H1 (cell line): ENCODE measurements at regions not wholly inside any gene's neighbourhood (a gene's known extent, or its start where the extent isn't known, plus 50 kb on each side); places are given as distances from the start of the nearest gene placed in this dataset.

Source experiments
- CTCF ChIA-PET: fragments of 300-600 bp; sonication (Branson Sonifier 250); formaldehyde crosslinking; loops from one replicate; lab custom pipeline; 2021; ENCODE audit not compliant: partially characterized antibody; lab: Charles Lee
- POLR2A ChIA-PET: fragments of 300-600 bp; sonication (Branson Sonifier 250); formaldehyde crosslinking; loops from one replicate; lab custom pipeline; 2021; ENCODE audit warnings: inconsistent platforms; ENCODE audit not compliant: partially characterized antibody; lab: Charles Lee
- DNase-seq, 2 experiments: peaks; one replicate each; pipeline versions ENCODE4 v3.0.0 to v3.0.0-alpha.2; 2010 to 2022; ENCODE audit warnings: low spot score in 2 of 2, low read depth in 1 of 2, mixed read lengths in 1 of 2
- FAIRE-seq: peaks from 2 replicates; lab custom pipeline; 2011; peaks lifted over from hg19 to GRCh38; lab: Jason Lieb, UNC
- H2AFZ ChIP-seq: 2 replicates; pipeline ENCODE4 v1.8.1; 2012; ENCODE audit warnings: low read length, inconsistent platforms
- H2AK5ac ChIP-seq: 2 replicates; pipeline ENCODE4 v1.6.1; 2013; ENCODE audit warnings: low read depth, low read length
- H2BK120ac ChIP-seq: replicated peaks from 2 replicates; pipeline ENCODE3; 2013; ENCODE audit warnings: low read depth, low read length, inconsistent platforms
- H2BK12ac ChIP-seq: 2 replicates; pipeline ENCODE4 v1.6.1; 2013; ENCODE audit warnings: low read depth, low read length
- H2BK15ac ChIP-seq: 2 replicates; pipeline ENCODE4 v1.6.1; 2013; ENCODE audit warnings: low read length
- H2BK20ac ChIP-seq: 2 replicates; pipeline ENCODE4 v1.6.1; 2013; ENCODE audit warnings: low read length
- H2BK5ac ChIP-seq: 2 replicates; pipeline ENCODE4 v1.6.1; 2013; ENCODE audit warnings: low read depth, low read length
- H3K14ac ChIP-seq: 2 replicates; pipeline ENCODE4 v1.6.1; 2013; ENCODE audit warnings: inconsistent platforms; ENCODE audit not compliant: insufficient read length
- H3K18ac ChIP-seq: 2 replicates; pipeline ENCODE4 v1.6.1; 2013; ENCODE audit warnings: low read length; ENCODE audit errors: extremely low read depth
- H3K23ac ChIP-seq: 2 replicates; pipeline ENCODE4 v1.6.1; 2013; ENCODE audit warnings: inconsistent platforms; ENCODE audit not compliant: insufficient read length
- H3K23me2 ChIP-seq: 2 replicates; pipeline ENCODE4 v1.6.1; 2013; ENCODE audit warnings: low read depth, low read length
- H3K27ac ChIP-seq: 2 replicates; pipeline ENCODE4 v1.6.1; 2011; ENCODE audit warnings: low read depth, low read length, inconsistent platforms
- H3K27me3 ChIP-seq, 4 experiments: replicated peaks in 1 of 4; 1 replicate in 1 of 4; 2 replicates in 3 of 4; pipeline versions ENCODE4 v1.6.1 to v1.8.1; 2011 to 2013; ENCODE audit warnings: low read length in 3 of 4, mild to moderate bottlenecking in 3 of 4, inconsistent platforms in 2 of 4, mixed read lengths in 2 of 4, moderate library complexity in 1 of 4; ENCODE audit not compliant: control insufficient read depth in 3 of 4, insufficient read depth in 3 of 4; ENCODE audit errors: extremely low read depth in 1 of 4
- H3K36me3 ChIP-seq, 4 experiments: 2 replicates each; pipeline versions ENCODE4 v1.6.1 to v1.8.1; 2011 to 2013; ENCODE audit warnings: mild to moderate bottlenecking in 4 of 4, low read length in 3 of 4, moderate library complexity in 2 of 4, control low read depth in 1 of 4, inconsistent platforms in 1 of 4; ENCODE audit not compliant: insufficient read depth in 4 of 4, control insufficient read depth in 2 of 4
- H3K4ac ChIP-seq: replicated peaks from 2 replicates; pipeline ENCODE3; 2013; ENCODE audit warnings: low read length, low read depth, mixed read lengths, inconsistent platforms; ENCODE audit not compliant: insufficient read length
- H3K4me1 ChIP-seq, 4 experiments: replicated peaks in 1 of 4; 1 replicate in 1 of 4; 2 replicates in 3 of 4; pipeline versions ENCODE4 v1.6.1 to v1.8.1; 2011 to 2013; ENCODE audit warnings: low read length in 3 of 4, inconsistent platforms in 2 of 4, mixed read lengths in 1 of 4; ENCODE audit not compliant: insufficient read depth in 4 of 4, control insufficient read depth in 3 of 4
- H3K4me2 ChIP-seq, 2 experiments: 2 replicates each; pipeline versions ENCODE4 v1.6.1 to v1.8.1; 2011 to 2013; ENCODE audit warnings: low read depth in 2 of 2, low read length in 2 of 2, control low read depth in 1 of 2, inconsistent platforms in 1 of 2, mild to moderate bottlenecking in 1 of 2; ENCODE audit not compliant: insufficient read depth in 1 of 2
- H3K4me3 ChIP-seq, 4 experiments: fragments of 200-600, 300-600 bp in 1 of 4; sonication (generic), shearing (Covaris generic), sonication (Bioruptor Twin) in 1 of 4; 2 replicates each; pipeline versions ENCODE4 v1.5.1 to v1.8.1; 2011 to 2016; ENCODE audit warnings: low read length in 4 of 4, low read depth in 3 of 4, control low read depth in 2 of 4, inconsistent platforms in 2 of 4, mild to moderate bottlenecking in 2 of 4, mixed read lengths in 1 of 4, moderate library complexity in 1 of 4; ENCODE audit not compliant: insufficient read depth in 2 of 4; ENCODE audit errors: extremely low read depth in 1 of 4
- H3K56ac ChIP-seq: replicated peaks from 2 replicates; pipeline ENCODE3; 2013; ENCODE audit warnings: low read depth, mild to moderate bottlenecking, mixed read lengths, low read length, inconsistent platforms; ENCODE audit not compliant: insufficient read length
- H3K79me1 ChIP-seq: 2 replicates; pipeline ENCODE4 v1.6.1; 2013; ENCODE audit warnings: low read depth, low read length, control low read depth
- H3K79me2 ChIP-seq, 2 experiments: 2 replicates each; pipeline versions ENCODE4 v1.6.1 to v1.8.1; 2012 to 2013; ENCODE audit warnings: low read length in 2 of 2, mild to moderate bottlenecking in 2 of 2, inconsistent platforms in 1 of 2; ENCODE audit not compliant: insufficient read depth in 2 of 2, control insufficient read depth in 1 of 2
- H3K9ac ChIP-seq, 4 experiments: replicated peaks in 1 of 4; 1 replicate in 1 of 4; 2 replicates in 3 of 4; pipeline versions ENCODE4 v1.6.1 to v1.8.1; 2011 to 2013; ENCODE audit warnings: low read depth in 3 of 4, low read length in 3 of 4, control low read depth in 2 of 4, mild to moderate bottlenecking in 2 of 4, moderate library complexity in 2 of 4, inconsistent platforms in 1 of 4; ENCODE audit errors: extremely low read depth in 1 of 4
- H3K9me3 ChIP-seq, 2 experiments: 2 replicates each; pipeline versions ENCODE4 v1.6.1 to v1.8.1; 2012 to 2013; ENCODE audit warnings: mild to moderate bottlenecking in 2 of 2, moderate library complexity in 2 of 2, control low read depth in 1 of 2, inconsistent platforms in 1 of 2, low read depth in 1 of 2, low read length in 1 of 2, mixed read lengths in 1 of 2; ENCODE audit not compliant: insufficient read depth in 2 of 2
- H4K20me1 ChIP-seq, 2 experiments: replicated peaks in 1 of 2; 2 replicates each; pipeline versions ENCODE3 to v1.8.1; 2011 to 2013; ENCODE audit warnings: inconsistent platforms in 2 of 2, low read length in 2 of 2, mild to moderate bottlenecking in 1 of 2; ENCODE audit not compliant: insufficient read depth in 2 of 2, control insufficient read depth in 1 of 2
- H4K5ac ChIP-seq: 2 replicates; pipeline ENCODE4 v1.6.1; 2013; ENCODE audit warnings: low read length, low read depth, mixed read lengths, inconsistent platforms; ENCODE audit not compliant: insufficient read length
- H4K8ac ChIP-seq: 2 replicates; pipeline ENCODE4 v1.8.0; 2013; ENCODE audit warnings: mild to moderate bottlenecking, moderate library complexity, low read length, inconsistent platforms; ENCODE audit not compliant: insufficient read depth; ENCODE audit errors: extremely low read depth
- H4K91ac ChIP-seq: replicated peaks from 2 replicates; pipeline ENCODE3; 2013; ENCODE audit warnings: low read length, mixed read lengths, inconsistent platforms; ENCODE audit not compliant: insufficient read length
- FOSL1 ChIP-seq: IDR thresholded peaks from 2 replicates; pipeline ENCODE4 v1.6.1; 2011; ENCODE audit warnings: mild to moderate bottlenecking, low read depth, low read length, moderate library complexity; ENCODE audit not compliant: insufficient read depth
- MAFK ChIP-seq: IDR thresholded peaks from 2 replicates; pipeline ENCODE4 v1.6.1; 2012; ENCODE audit warnings: low read depth, mild to moderate bottlenecking, improper control_type of control experiment, low read length
- NRF1 ChIP-seq: IDR thresholded peaks from 2 replicates; pipeline ENCODE4 v1.6.1; 2011; ENCODE audit warnings: mild to moderate bottlenecking, low read depth, low read length, improper control_type of control experiment
- RFX5 ChIP-seq: IDR thresholded peaks from 2 replicates; pipeline ENCODE4 v1.6.1; 2011; ENCODE audit warnings: low read depth, low read length, improper control_type of control experiment, borderline replicate concordance
- RNF2 ChIP-seq: fragments of 200-900, 300-1000 bp; sonication (generic); IDR thresholded peaks from 2 replicates; pipeline ENCODE4 v1.7.1; 2016; ENCODE audit warnings: borderline replicate concordance, low read depth, mild to moderate bottlenecking, antibody characterized with exemption, low read length; ENCODE audit not compliant: poor library complexity, severe bottlenecking; ENCODE audit errors: missing control alignments
- SRF ChIP-seq: IDR thresholded peaks from 2 replicates; pipeline ENCODE4 v1.6.1; 2011; ENCODE audit warnings: mild to moderate bottlenecking, low read depth, low read length, moderate library complexity
- TAF1 ChIP-seq: IDR thresholded peaks from 2 replicates; pipeline ENCODE4 v1.6.1; 2011; ENCODE audit warnings: mild to moderate bottlenecking, low read depth, low read length
- TAF7 ChIP-seq: optimal IDR thresholded peaks from 2 replicates; pipeline ENCODE3; 2011; ENCODE audit warnings: low read depth, mild to moderate bottlenecking, inconsistent platforms, low read length, moderate library complexity, borderline replicate concordance
- WGBS, 2 experiments: shearing (Covaris generic) in 1 of 2; methylation state at CpG; one replicate each; pipeline versions ENCODE4 v1.1.6 to v1.1.7; 2013 to 2015; ENCODE audit warnings: low lambda C conversion rate in 2 of 2, mixed read lengths in 2 of 2, inconsistent platforms in 1 of 2, low coverage in 1 of 2, missing lambda C conversion rate in 1 of 2; ENCODE audit not compliant: insufficient replicate concordance in 2 of 2, insufficient coverage in 1 of 2, insufficient read length in 1 of 2; ENCODE audit errors: extremely low coverage in 1 of 2, missing lambda C conversion rate in 1 of 2; 5-methylcytosine and 5-hydroxymethylcytosine counted together
- TF ChIP-seq, protein P1 (sequence below): IDR thresholded peaks from 2 replicates; pipeline ENCODE4 v1.6.1; 2011; ENCODE audit warnings: low read depth, mild to moderate bottlenecking, low read length; ENCODE audit not compliant: insufficient read depth

GRCh38 chr3:107268469-107268868 lies 108.8 kb upstream of the CCDC54 start:
- Histone ChIP-seq H3K27ac (no peak overlapping the region), H3K56ac (no peak overlapping the region), H3K4me1 (peaks cover 0 to 3% (median 0%) of the 10 kb centered on the region in 4 experiments; a peak in 1 of 7 replicates), H3K9ac (no peak overlapping the region), H2BK12ac (0 out of 2 replicates have a peak overlapping the region, but pooled peaks have one; percentile 27), H4K8ac (no peak overlapping the region), H3K4me3 (no peak overlapping the region), H3K9me3 (no peaks in the 10 kb centered on the region), H2BK120ac (no peak overlapping the region), H3K23me2 (peaks cover 2% of the 10 kb centered on the region; the same call in 1 of the 2 replicates), H3K23ac (no peak overlapping the region), H3K18ac (no peak overlapping the region), H4K20me1 (no peaks in the 10 kb centered on the region), H2AFZ (no peak overlapping the region), H3K79me2 (no peaks in the 10 kb centered on the region), H2BK15ac (no peak overlapping the region), H3K14ac (no peak overlapping the region), H4K91ac (no peak overlapping the region), H3K4me2 (no peak overlapping the region), H2BK20ac (no peak overlapping the region), H4K5ac (no peak overlapping the region), H3K4ac (no peak overlapping the region), H3K79me1 (no peaks in the 10 kb centered on the region), H2BK5ac (no peak overlapping the region), H2AK5ac (no peak overlapping the region), H3K36me3 (no peaks in the 10 kb centered on the region), H3K27me3 (no peaks in the 10 kb centered on the region; a peak in 1 of 7 replicates)
- POLR2A ChIA-PET: no interaction called here
- DNase-seq (no peak), FAIRE-seq (no peak)
- 87% methylated on average over 4 of the region's 4 CpGs; no CpG with 5 or more reads in 1 of the 2 experiments for WGBS, 2 experiments
- CTCF ChIA-PET: interaction anchor here (0.6 to 6.7 kb wide), 7 partner anchors 9 to 224 kb away, joined by 3 to 66 read pairs (median 5); no protein-coding TSS in a partner anchor
- no peak for TF ChIP-seq TAF1
- TF ChIP-seq MAFK: no peak
- TF ChIP-seq SRF: no peak
- TF ChIP-seq, protein P1, sequence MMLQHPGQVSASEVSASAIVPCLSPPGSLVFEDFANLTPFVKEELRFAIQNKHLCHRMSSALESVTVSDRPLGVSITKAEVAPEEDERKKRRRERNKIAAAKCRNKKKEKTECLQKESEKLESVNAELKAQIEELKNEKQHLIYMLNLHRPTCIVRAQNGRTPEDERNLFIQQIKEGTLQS: no peak
- no peak for TF ChIP-seq NRF1
- TF ChIP-seq TAF7: no peak
- TF ChIP-seq RNF2: no peak
- no peak for TF ChIP-seq FOSL1
- no peak for TF ChIP-seq RFX5
